ENCODE measurements at regions not wholly inside any gene's neighbourhood (a gene's known extent, or its start where the extent isn't known, plus 50 kb on each side); places are given as distances from the start of the nearest gene placed in this dataset.

GRCh38 chr12:74641694-74642093 is 104.1 kb downstream of the ATXN7L3B start:
- TF ChIP-seq CTCF (IDR thresholded peaks at IDR 0.05): no peak
- no peak for TF ChIP-seq POLR2A (IDR thresholded peaks at IDR 0.05)

Measured in thyroid gland (tissue), 4 donors.